ENCODE measurements at regions not wholly inside any gene's neighbourhood (a gene's known extent, or its start where the extent isn't known, plus 50 kb on each side); places are given as distances from the start of the nearest gene placed in this dataset.

DNA sequence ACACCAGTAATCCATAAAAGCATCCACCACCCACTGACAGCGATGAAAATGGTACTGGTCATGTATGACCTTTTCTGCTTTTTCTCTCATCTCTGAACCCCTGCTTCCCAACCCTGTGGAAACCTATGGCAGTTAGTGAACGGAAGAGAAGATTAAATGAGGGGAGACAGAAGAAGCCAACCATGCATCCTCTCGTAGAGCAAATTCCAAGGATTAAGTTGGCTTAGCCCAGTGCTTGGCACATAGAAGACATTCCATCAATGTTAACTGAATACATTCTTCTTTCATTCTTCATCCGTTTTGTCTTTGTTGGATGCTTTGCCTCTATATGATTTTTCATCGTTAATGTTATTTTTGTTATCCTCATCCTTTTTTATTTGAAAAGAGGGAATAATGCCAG is 339.7 kb upstream of the FLRT2 start:
- no peak for DNase-seq (ENCODE audit: low read depth in 1 of 2, low spot score in 1 of 2)

DNA sequence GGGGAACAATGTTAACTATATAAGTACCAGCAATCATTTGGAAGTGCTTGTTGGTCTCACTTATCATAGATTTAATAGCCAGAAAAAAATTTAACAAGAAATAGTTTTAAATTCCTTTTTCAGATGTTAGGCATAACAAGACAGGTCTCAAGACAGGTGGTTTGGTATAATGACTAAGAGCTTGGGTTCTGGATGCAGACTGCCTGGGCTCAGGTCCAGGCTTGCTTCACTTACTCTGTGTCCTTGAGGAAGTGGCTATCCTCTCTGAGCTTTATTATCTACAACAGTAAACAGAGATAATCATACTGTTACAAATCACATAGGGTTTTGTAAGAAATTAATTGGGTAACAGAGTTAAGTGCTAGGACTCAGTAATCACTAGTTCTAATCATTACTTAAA is 338.0 kb upstream of the FLRT2 start:
- DNase-seq (ENCODE audit: low read depth in 1 of 2, low spot score in 1 of 2), result no peak

DNA sequence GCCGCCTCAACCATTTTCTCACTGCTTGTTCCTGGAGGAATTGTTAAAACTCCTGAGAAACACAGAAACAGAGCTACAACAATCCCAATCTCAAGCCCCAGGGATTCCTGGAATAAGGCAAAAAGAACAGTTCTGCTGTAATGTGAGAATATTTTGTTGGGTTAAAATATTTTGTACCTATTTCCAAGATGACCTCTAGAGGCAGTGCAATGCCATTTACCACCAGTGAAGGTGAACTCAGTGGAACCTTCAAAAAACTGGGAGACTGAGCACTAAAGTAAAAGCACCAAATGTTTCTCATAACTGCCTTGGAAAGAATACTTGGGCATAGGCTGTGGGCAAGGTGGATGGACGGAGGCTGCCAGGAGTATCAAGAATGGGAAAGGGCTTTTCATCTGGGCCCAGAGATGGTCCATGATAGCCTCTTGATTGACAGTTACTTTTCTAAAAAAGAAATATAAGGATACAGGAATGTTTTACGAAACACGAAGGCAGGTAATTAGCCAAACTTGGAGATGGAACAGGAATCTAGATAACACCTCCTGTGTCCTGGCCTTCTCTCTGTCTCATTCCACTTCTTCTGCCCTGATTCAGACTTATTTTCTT is 334.0 kb upstream of the FLRT2 start:
- no peak for DNase-seq (ENCODE audit: low read depth in 1 of 2, low spot score in 1 of 2)

DNA sequence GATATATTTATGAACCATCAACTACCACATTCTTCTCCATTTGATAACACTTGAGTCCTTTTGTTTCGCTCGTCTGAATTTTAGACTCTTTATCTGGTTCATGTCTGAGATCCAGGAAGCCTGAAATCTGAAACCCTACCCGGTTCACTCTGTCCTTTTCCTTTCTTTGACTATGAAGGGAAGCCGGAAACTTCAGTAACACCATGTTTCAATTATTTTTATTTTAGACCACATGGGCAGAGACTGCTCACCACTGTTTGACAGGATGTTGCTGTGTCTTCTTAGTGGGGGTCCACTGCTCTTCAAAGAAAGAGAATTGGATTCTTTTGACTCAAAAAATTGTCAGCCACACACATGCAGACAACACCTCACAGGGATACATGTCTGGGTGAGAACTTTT is 331.9 kb upstream of the FLRT2 start:
- no peak for DNase-seq (ENCODE audit: low read depth in 1 of 2, low spot score in 1 of 2)

DNA sequence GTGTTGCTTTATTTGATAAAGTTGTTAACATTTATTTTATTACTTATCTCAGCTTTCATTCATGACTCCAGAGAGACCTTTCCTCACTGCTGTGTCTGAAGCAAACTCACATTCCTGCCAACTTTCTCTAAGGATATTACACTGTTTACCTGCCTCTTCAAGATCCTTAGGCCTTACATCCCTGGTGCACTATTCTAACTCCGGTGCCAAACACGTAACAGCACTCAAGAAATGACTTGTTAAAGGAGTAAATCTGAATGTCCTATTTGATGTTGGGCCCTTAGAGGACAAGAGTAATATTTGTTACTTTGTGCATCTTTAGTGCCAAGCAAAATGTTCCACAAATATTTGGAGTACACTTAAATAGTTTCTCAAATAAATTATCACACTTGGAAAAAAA is 324.1 kb upstream of the FLRT2 start:
- no peak for DNase-seq (ENCODE audit: low read depth in 1 of 2, low spot score in 1 of 2)

DNA sequence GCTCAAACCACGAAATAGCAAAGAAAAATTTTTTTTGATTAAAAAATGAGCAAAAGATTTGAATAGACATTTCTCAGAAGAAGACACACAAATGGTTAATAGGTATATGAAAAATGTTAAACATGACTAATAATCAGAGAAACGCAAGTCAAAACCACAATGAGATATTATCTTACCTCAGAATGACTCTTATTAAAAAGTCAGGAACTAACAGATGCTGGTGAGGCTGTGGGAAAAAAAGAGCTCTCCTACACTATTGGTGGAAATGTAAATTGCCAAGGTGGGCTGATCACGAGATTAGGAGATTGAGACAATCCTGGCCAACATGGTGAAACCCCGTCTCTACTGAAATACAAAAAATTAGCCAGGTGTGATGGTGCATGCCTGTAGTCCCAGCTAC is 315.5 kb upstream of the FLRT2 start:
- DNase-seq (ENCODE audit: low read depth in 1 of 2, low spot score in 1 of 2), result no peak

DNA sequence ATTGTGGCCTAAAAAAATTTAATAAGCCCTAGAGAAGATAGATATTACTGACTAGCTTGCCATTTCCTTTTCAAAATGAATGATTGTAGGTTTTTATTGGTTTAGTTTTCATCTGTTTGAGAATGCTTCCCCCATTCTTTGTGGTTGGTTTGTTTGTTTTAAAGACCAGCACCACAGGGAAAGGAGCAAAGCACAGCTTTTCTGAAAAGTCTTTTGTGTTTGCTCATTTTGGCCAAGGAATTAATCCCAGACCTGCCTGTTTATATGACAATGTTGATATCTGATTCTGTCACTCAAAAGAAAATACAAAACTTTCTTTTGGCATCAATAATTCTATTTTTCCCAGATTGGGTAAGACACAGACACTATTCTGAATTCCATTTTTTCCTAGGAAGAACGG is 312.5 kb upstream of the FLRT2 start:
- no peak for DNase-seq (ENCODE audit: low read depth in 1 of 2, low spot score in 1 of 2)

DNA sequence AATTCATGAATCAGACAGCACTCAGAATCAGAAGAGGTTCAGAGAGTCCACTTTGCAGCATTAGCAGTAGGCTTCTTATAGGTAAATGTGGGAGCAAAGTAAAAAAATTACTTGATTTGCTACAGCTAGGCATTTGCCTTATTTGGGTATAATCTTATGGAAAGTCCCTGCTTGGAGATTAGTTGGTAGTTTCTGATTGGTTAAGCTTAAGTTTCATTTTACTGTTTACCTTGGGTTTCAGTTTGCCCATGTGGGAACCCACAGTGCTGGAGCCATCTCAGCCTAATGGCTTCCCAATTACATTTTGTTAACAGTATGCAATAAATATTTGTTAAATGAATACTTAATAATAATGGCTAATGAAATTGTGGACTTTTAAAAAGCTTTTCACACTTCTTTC is 311.0 kb upstream of the FLRT2 start:
- DNase-seq (ENCODE audit: low read depth in 1 of 2, low spot score in 1 of 2), result no peak

DNA sequence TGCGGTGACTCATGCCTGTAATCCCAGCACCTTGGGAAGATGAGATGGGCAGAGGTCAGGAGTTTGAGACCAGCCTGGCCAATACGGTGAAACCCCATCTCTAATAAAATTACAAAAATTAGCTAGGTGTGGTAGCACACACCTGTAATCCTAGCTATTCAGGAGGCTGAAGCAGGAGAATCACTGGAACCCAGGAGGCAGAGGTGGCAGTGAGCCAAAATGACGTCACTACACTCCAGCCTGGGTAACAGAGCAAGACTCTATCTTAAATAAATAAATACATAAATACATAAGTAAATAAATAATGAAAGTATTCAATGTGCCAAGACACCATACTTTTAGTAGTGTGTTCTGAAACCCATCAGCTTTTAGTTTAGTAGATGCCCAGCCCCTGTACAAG is 308.1 kb upstream of the FLRT2 start:
- DNase-seq (ENCODE audit: low read depth in 1 of 2, low spot score in 1 of 2), result no peak

DNA sequence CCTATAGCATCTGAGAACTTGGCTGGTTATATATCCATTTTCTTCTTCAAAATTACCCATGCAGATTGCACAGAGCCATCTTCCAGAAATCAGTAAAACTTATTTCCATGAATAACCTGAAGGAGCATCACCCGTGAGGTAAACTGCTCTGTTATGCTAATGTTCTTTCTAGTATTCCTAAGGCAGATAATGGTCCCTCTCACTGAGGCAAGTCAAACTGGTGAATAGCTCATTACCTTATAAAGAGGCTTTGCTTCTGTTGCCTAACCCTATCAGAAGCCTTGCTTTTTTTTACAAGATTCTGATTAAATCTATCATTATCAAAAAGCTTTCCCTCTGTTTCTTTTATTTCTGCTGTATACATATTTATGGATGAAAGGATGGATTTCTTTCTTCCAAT is 307.6 kb upstream of the FLRT2 start:
- no peak for DNase-seq (ENCODE audit: low read depth in 1 of 2, low spot score in 1 of 2)

DNA sequence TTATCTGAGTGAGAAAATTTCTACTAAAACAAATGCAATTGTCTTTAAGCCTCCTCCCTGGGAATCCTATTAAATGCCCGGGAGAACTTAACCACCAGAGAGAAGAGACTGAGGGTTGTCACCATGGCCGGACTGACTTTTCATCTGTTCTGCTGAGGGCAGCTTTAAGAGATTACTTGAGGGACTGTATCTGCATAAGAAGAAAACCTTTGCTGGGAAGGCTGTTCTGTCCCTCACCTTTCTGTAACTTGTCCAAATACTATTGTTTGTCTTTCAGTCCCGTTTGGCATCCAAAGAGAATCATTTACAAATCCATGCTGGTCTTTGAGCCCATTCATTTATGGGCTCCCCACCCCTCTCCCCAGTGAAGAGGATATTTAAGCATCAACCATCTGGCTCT is 306.3 kb upstream of the FLRT2 start:
- DNase-seq (ENCODE audit: low read depth in 1 of 2, low spot score in 1 of 2), result no peak

DNA sequence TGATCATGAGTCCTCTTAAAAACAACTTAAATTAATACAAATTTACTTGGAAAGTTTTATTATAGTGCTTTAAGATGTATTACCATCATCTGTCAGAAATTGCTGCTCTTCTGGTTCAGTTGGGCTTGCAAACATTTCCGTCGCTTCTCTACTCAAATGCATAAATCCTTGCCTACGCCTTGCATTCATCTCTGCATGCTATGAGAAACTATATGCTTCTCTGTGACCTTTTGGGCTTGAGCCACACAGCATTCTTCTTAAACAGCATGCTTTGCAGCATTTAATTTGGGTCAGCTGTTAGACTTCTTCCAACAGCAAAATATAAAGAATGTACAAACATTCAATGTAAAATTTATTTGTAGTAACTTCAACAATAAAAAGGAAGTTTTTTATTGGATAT is 305.7 kb upstream of the FLRT2 start:
- no peak for DNase-seq (ENCODE audit: low read depth in 1 of 2, low spot score in 1 of 2)

DNA sequence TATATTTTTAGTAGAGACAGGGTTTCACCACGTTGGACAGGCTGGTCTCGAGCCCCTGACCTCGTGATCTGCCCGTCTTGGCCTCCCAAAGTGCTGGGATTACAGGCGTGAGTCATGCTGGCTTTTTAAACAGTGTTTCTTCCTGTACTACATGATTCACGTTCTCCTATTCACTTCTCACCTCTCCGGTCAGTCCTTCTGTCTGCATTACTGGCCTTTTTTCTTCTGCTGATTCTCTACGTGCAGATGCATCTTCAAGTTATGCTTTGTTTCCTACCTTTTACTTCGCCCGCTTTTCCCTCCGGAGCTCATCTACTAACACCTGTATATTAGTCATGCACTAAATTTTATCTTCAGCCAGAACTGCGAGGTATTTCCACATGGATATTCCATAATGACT is 296.2 kb upstream of the FLRT2 start:
- no peak for DNase-seq (ENCODE audit: low read depth in 1 of 2, low spot score in 1 of 2)

DNA sequence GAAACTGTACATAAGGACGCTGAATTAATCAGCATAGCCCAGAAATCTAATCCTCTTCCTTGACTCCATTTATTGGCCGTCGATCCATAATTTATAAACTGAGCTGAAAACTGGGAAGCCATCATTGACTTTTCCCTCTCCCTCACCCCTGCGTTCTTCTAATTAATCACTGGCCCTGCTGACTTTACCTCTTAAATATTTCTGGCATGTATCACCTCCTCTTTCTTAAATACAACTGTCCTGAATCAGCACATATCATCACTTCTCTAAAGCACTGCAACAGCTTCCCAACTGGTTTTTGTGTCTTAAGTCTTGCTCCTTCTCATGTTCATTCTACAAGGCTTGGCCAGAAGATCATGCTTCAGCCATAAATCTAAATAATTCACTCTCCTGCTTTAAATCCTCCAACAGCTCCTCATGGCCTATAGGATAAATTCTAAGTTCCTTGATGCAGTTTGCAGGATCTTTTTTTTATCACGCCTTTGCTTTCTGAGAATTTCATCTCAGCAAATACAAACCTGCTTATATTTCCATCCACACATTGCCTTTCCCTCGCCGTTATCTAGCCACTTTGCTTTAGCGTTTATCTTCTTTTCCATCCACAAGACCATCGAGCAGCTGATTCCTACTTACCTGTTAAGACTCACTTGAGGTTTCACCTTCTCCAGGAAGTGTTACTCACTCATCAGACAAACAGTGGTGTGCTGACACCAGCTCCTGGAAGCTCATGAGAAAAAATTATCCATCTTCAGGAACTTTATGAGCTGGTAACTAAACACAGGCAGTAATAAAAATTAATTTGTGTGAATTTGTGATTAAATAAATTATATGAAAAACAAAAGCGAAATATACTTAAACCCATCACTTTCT is 295.6 kb upstream of the FLRT2 start:
- no peak for DNase-seq (ENCODE audit: low read depth in 1 of 2, low spot score in 1 of 2)

DNA sequence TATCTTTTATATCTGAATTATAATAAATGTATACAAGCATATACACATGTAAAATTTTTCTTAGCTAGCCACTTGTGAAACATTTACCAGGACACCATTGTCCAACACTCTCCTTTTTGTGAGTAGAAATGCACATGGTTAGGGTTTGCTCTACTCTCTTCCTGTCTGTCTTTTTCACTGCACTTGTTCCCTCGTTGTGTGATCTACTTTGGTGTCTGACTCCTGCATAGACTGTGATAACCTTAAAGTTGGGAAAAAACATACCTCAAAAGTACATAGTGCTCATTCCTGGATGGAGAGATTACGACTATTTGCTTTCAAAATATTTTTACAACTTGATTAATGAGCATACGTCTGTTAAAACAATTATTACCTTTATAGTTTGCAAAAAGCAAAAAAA is 294.1 kb upstream of the FLRT2 start:
- no peak for DNase-seq (ENCODE audit: low read depth in 1 of 2, low spot score in 1 of 2)

DNA sequence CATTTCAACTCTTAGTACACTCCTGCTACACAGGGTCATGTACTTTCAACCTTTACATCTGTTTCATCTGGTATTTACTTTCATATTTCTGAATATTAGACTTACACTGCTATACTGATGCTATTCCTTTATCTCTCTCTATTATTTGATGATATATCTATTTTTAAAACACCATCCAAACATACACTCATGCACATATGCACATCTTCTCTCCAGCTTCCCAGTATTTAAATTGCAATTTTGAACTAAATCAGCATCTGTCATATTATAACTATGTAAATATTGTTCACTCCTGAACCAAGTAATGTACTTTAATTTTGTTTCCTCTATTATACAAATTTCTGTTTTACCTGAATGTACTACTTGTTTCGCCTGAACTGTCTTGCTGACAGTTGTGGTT is 293.6 kb upstream of the FLRT2 start:
- DNase-seq (ENCODE audit: low read depth in 1 of 2, low spot score in 1 of 2), result no peak

DNA sequence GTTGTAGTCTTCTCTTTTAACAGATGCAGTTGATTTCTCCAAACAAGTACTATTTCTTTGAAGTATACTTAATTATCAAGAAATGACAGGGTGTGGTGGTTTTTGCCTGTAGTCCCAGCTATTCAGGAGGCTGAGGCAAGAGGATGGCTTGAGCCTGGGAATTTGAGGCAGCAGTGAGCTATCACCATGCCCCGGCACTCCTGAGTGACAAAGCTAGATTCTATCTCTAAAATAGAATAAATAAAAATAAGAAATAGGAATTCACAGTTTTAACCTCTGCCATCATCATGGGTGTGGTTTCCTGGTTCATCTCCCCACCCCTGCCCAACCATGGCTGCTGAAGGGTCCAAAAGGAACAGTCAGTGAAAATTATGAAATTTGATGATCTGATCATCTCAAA is 290.2 kb upstream of the FLRT2 start:
- no peak for DNase-seq (ENCODE audit: low read depth in 1 of 2, low spot score in 1 of 2)

DNA sequence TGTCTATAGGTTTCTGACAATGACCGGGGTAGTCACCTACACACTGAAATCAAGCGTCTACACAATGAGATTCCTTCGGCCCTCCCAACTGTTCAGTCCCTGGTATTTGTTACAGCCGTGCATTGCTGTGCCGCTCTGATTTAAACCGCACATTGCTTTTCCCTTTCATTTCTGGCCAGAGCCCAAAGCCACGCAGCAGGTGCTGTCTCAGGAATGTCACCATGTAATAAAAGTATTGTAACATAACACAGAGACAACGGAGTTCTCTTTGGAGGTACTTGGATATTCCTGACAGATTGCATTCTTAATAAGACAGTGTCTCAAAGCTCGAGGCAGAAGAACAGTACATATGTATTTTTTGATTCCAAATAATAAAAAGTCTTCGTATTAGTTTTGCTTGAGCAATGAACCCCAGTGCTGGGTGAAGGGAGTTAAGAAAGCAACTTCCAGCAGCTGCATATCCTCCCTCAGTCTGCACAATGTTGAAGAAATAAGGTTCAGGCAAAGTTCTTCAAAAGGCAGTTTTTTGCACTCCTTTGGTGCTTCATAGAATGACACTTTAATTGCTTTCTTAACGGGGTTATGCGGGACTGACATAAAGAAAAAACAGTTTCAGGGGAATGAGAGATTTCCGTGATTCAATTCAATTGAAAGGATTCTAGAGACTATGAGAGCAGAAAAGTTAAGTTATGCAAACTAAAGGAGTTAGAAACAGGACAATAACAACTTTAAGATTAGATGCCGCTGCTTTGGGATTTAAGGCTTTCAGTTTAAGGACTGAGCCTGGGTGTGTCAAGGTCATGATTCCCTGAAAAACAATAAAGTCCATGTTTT is 288.7 kb upstream of the FLRT2 start:
- no peak for DNase-seq (ENCODE audit: low read depth in 1 of 2, low spot score in 1 of 2)

DNA sequence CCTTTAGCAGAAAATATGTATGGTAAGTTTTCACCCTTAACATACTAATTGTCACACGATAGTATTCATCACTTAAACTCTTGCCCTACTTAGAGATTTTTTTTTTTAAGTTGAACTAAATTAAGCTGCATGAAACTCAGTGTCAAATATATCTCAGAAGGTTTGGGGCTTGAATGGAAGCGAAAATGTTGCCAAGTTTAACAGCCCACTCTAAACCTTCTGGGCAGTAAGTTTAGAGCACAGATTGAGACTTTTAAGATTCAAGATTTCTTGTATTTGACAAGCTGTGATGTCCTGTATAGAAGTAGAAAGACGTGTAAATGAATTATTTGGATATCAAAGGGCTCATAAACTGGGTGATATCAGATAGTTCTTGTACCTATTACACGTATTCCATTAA is 287.3 kb upstream of the FLRT2 start:
- no peak for DNase-seq (ENCODE audit: low read depth in 1 of 2, low spot score in 1 of 2)

DNA sequence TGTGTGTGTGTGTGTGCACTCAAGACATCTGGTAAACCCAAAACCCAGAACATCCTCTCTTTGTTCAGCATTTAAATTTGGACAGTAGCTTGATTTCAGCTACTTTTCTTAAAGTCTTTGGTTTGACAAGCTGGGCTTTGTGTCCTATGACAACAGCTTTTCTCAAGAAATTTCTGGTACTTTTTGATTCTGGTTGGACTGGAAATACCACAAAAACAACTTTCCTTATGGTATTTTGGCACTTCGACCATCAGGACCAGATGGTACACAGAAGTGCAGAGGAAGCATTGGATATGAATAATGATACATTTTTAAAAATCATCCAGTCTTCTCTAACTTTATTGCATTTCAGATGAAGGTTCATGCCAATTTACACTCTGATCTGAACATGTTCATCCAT is 286.6 kb upstream of the FLRT2 start:
- DNase-seq (ENCODE audit: low read depth in 1 of 2, low spot score in 1 of 2), result no peak

DNA sequence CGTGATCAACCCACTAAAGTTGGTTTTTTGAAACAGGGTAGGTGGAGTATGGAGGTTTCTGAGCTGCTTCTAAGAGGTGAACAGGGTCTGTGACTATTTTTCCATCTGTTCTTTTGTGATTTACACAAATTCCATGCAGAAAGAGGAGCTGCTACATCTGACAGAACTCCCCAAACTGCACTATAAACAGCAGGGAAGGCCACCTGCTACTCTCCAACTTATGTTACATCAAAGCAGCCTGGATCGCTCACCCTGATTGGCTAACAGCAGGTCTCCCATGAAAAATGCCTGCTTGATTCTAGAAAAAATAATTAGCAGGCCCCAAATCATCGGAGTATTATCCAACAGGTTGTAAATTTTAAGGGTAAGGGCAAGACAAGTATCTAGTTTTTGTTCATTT is 282.9 kb upstream of the FLRT2 start:
- DNase-seq (ENCODE audit: low read depth in 1 of 2, low spot score in 1 of 2), result no peak

All from activated CD4-positive, alpha-beta T cell treated with anti-CD3 and anti-CD28 coated beads, Interleukin-2, amount 50 U/mL, for 24 hours (primary cell).